Brain microvascular endothelial cell (primary cell): ENCODE measurements at regions not wholly inside any gene's neighbourhood (a gene's known extent, or its start where the extent isn't known, plus 50 kb on each side); places are given as distances from the start of the nearest gene placed in this dataset.
"Not testable (repeated sequence)": the region's sequence is repeated elsewhere in the genome, so short reads cannot be mapped to it uniquely, and the experiment has no call there.

Source experiments
- DNase-seq: peaks from one replicate; pipeline ENCODE4 v3.0.0-alpha.2; 2020
- H3K27ac ChIP-seq: fragments of 250-450 bp; sonication (Bioruptor Pico); 2 replicates; pipeline ENCODE4 v1.5.1; 2020; ENCODE audit warnings: mild to moderate bottlenecking, moderate library complexity
- H3K27me3 ChIP-seq: fragments of 250-450 bp; sonication (Bioruptor Pico); replicated peaks from 2 replicates; pipeline ENCODE4 v1.5.1; 2020; ENCODE audit warnings: mild to moderate bottlenecking
- H3K36me3 ChIP-seq: fragments of 250-450 bp; sonication (Bioruptor Pico); replicated peaks from 2 replicates; pipeline ENCODE4 v1.5.1; 2020; ENCODE audit warnings: mild to moderate bottlenecking
- H3K4me3 ChIP-seq: 2 replicates; pipeline ENCODE4 v1.5.1; 2011; ENCODE audit warnings: low read depth, mild to moderate bottlenecking, control low read depth, low read length, moderate library complexity
- in situ Hi-C: cut with HindIII; loops from 2 replicates; pipeline ENCODE4 v1.10.0; 2017; ENCODE audit warnings: low sequenced_read_pairs, low pct_ligation_motif_present
- TF ChIP-seq, protein P1 (sequence below): IDR thresholded peaks from 2 replicates; pipeline ENCODE4 v1.5.1; 2011; ENCODE audit warnings: low read depth, mild to moderate bottlenecking, moderate library complexity, low read length, control low read depth, inconsistent platforms; ENCODE audit errors: missing control alignments

DNA sequence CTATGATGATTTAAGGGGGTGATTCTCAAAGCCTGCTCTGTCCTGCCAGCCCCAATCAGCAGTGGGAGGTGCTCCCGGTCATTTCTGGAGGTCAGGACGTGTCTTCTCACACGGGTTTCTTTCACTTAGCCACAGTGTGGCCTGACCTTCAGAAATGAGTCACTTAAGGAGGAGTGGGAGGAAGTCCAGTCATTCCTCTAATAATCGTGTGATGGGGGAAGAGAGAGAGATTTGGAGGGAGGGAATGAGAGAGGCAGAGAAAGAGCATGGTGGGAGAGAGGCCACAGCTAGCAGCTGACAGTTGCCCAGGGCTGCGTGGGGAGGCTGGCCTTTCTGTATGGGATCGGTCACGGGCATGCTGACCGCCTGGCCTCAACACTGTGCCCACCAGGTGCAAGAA, 142.6 kb upstream of the ZNF469 start:
- in situ Hi-C loops, H3K36me3 ChIP-seq, H3K4me3 ChIP-seq, H3K27me3 ChIP-seq: not testable (repeated sequence)
- peak; percentile 93 for DNase-seq
- H3K27ac ChIP-seq = peak overlapping the region; percentile 99

DNA sequence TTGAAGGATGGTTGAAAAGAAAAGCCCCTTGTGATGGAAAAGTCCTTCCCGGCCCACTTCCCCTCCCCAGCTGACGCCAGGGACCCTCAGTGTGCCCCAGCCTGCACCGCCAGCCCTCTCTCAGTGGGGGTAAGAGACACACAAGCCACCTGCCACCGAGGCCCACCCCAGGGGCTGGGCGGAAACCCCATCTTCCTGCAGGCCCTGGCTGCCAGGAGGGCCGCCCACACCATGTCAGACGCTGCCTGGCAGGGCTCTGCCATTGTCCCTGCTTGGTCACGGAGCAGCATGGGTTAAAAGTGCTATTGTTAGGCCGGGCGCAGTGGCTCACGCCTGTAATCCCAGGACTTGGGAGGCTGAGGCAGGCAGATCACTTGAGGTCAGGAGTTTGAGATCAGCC, 142.0 kb upstream of the ZNF469 start:
- DNase-seq, in situ Hi-C loops, H3K36me3 ChIP-seq, H3K27me3 ChIP-seq, H3K4me3 ChIP-seq: not testable (repeated sequence)
- H3K27ac ChIP-seq = peak overlapping the region; percentile 99

DNA sequence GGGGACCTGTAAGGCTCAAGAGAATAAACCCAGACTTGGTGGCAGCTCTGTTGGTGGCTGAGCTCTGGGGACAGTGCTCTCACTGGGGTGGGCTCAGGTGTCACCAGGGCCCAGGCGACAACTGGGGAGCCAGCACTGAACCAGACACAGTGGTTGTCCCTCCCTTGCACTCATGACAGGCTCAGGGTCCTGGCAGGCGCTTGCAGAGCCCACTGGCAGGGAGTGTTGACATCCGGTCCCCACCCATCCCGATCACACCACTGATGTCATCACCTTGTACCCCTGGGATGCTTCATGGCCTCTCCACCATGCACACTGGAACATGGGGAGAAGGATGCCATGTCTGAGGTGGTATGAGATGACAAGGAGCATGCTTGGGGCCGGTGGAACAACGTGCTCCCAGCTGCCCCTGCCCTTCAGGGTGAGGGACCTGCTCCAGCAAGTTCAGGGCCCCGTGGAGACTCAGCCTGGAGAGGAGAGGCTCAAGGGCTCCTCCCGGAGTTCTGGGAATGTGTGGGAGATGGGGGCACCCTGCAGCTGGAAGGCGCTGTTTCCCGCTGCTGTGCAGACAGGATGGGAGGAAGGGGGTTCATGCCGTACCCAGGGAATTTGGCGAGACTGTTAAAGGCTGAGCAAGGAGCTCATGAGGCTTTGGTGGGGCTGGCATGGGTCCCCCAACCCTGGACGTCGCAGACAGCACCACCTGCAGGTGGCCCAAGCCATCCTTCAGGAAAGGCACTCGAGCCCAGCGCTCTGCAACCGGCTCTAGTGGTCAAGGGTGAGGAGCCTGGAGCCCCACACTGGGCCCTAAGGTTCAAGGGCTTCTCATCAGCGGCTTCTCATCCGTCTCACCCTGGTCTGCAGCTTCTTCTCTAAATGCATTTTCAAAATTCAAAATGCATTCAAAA, 141.1 kb upstream of the ZNF469 start:
- DNase-seq, in situ Hi-C loops, H3K4me3 ChIP-seq, H3K36me3 ChIP-seq, H3K27me3 ChIP-seq: not testable (repeated sequence)
- H3K27ac ChIP-seq = peak overlapping the region; percentile 99
- TF ChIP-seq, protein P1, sequence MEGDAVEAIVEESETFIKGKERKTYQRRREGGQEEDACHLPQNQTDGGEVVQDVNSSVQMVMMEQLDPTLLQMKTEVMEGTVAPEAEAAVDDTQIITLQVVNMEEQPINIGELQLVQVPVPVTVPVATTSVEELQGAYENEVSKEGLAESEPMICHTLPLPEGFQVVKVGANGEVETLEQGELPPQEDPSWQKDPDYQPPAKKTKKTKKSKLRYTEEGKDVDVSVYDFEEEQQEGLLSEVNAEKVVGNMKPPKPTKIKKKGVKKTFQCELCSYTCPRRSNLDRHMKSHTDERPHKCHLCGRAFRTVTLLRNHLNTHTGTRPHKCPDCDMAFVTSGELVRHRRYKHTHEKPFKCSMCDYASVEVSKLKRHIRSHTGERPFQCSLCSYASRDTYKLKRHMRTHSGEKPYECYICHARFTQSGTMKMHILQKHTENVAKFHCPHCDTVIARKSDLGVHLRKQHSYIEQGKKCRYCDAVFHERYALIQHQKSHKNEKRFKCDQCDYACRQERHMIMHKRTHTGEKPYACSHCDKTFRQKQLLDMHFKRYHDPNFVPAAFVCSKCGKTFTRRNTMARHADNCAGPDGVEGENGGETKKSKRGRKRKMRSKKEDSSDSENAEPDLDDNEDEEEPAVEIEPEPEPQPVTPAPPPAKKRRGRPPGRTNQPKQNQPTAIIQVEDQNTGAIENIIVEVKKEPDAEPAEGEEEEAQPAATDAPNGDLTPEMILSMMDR = peak; percentile 44

DNA sequence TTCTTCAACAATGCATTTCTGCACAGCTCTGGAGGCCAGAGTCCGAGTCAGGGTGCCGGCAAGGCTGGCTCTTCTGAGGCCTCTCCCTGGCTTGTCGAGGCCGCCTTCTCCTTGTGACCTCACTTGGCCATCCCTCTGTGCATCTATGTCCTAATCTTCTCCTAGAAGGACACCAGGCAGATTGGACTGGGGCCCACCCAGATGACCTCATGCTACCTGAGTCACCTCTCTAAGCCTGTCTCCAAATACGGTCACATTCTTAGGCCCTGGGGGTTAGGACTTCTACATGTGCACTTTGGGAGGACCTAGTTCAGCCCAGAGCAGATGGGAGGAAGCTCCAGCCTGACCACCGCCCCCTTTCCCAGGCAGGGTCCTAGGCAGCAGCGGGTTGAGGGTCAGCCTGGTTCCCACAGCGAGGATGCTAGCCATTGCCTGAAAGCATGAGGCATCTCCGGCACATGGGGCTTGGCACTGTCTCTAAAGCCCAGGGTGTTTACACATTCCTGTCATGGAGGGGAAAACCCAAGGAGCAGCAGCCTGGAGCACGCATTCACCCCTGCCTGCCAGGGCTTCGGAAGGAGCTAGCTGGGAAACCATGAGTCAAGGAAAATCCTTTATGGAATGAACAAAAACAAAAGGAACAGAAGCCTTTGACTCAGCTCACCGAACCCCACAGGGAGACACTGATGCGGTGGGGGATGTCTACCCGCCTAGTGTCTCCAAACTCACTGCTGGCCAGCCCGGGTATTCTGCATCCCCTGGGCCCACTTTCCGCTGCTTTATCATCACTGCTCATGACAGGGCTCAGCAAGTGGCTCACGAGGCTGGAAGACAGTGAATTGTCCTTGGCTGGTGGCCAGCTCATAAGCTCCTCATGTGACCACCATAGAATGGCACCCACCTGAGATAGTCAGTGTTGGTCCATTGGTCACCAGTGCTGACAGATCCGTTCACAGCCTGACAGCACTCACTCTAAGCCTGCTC, 140.2 kb upstream of the ZNF469 start:
- H3K27me3 ChIP-seq, H3K36me3 ChIP-seq, in situ Hi-C loops, H3K4me3 ChIP-seq: not testable (repeated sequence)
- DNase-seq = peak; percentile 98
- H3K27ac ChIP-seq = peak overlapping the region; percentile 99

DNA sequence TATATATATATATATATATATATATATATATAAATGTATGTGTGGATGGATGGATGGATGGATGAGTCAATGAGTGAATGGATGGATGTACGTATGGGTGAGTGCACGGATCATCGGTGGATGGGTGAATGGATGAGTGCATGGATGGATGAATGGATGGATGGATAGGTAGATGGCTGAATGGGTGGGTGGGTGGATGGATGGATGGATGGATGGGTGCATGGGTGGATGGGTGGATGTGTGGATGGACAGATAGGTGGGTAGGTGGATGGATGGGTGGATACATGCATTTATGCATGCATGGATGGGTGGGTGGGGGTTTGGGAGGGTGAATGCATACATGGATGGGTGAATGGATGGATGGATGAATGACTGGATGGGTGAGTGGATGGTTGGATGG, 138.8 kb upstream of the ZNF469 start:
- H3K36me3 ChIP-seq, in situ Hi-C loops, H3K27ac ChIP-seq, H3K4me3 ChIP-seq, DNase-seq, H3K27me3 ChIP-seq: not testable (repeated sequence)

DNA sequence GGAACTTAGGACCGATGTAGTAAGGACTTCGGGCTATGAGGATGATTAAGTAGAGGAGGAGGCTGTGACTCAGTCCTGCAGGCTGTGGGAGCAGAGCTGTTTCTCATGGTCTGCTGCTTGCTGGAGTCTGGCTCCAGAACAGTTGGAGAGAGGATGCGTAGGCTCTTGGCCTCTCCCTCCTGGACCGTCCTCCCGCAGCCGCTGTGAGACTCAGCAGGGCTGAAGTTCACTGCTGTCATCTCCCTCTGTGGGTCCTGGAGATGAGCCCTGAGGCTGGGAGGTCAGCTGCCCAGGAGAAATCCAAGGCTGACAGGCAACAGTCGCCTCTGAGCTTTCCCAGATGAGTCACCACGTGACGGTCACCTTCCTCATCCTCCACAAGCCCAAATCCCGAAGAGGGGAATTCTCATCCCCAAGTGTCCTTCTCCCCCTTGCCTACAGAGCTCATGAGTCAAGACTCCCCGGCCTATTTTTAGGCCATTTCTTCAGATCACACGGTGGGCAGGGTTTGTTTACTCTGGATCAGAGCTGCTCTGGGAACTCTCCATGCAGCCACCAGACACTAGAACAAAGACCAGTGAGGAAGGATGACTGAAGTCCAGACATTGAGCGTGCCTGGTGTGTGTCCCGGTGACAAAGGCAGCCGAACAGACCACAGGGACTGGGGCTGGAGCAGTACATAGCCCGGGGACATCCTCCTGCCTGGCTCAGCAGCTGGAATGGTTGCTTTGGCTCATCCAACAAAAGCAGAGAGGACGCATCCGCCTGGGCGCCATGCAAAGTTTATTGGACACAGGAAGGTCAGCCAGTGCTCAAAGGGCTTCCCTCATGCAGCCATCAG, 137.3 kb upstream of the ZNF469 start:
- H3K27me3 ChIP-seq, in situ Hi-C loops, H3K36me3 ChIP-seq: not testable (repeated sequence)
- peak overlapping the region; percentile 15 for H3K4me3 ChIP-seq
- peak; percentile 99 for DNase-seq
- peak overlapping the region; percentile 99 for H3K27ac ChIP-seq

DNA sequence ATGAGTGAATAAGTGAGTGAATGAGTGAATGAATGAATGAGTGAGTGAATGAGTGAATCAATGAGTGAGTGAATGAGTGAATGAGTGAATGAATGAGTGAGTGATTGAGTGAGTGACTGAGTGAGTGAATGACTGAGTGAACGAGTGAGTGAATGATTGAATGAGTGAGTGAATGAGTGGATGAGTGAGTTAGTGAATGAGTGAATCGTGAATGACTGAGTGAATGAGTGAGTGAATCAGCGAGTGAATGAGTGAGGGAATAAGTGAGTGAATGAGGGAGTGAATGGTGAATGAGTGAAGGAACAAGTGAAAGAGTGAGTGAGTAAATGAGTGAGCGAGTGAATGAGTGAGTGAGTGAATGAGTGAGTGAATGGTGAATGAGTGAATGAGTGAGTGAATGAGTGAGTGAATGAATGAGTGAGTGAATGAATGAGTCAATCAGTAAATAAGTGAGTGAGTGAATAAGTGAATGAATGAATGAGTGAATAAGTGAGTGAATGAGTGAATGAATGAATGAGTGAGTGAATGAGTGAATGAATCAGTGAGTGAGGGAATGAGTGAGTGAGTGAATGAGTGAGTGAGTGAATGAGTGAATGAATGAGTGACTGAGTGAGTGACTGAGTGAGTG, 135.7 kb upstream of the ZNF469 start:
- DNase-seq, H3K36me3 ChIP-seq, in situ Hi-C loops, H3K4me3 ChIP-seq, H3K27ac ChIP-seq, H3K27me3 ChIP-seq: not testable (repeated sequence)

DNA sequence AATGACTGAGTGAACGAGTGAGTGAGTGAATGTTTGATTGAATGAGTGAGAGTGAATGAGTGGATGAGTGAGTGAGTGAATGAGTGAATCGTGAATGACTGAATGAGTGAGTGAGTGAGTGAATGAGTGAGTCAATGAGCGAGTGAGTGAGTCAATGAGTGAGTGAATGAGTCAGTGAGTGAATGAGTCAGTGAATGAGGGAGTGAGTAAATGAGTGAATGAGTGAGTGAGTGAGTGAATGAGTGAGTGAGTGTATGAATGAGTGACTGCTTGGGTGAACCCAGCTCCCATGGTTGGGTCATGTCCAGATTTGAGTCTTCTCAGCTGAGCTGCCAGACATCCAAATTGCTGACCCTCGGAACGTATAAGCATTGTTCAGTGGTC, 135.2 kb upstream of the ZNF469 start:
- H3K27ac ChIP-seq, H3K4me3 ChIP-seq, H3K36me3 ChIP-seq, in situ Hi-C loops, H3K27me3 ChIP-seq, DNase-seq: not testable (repeated sequence)

DNA sequence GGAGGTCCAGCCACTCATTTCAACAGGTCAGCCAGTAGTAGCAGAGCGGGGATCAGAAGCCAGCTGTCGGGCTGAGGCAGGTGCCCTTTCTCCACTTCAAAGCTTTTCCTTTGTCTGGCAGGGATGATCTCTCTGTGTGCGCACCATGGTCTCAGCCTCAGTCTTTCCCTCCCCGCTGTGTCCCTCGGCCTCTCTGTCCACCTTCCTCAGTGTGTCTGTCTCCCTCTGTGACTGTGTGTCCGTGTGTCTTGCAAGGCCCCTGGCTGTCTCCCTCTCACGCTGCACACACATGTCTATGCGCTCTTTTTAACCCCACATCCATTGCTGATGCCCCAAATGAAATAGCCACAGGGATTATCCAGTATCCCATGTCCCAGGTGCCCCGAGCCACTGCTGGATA, 134.0 kb upstream of the ZNF469 start:
- in situ Hi-C loops, H3K27ac ChIP-seq, H3K27me3 ChIP-seq, H3K36me3 ChIP-seq, H3K4me3 ChIP-seq, DNase-seq: not testable (repeated sequence)

DNA sequence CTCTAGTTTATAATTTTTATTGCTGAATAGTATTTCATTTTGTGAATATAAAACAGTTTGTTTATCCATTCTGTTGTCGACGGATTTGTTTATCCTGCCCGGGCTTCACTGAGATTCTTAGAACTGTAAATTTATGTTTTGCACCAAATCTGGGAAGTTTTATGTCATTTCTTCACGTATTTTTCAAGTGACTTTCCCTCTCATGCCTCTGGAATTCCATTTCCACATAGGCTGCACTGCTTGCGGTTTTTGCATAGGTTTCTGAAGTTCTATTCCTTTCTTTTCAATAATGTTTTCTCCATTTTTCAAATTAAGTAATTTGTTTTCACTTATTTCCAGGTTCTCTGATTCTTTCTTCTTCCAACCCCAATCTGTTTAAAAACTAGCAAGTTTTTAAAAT, 132.4 kb upstream of the ZNF469 start:
- DNase-seq, H3K36me3 ChIP-seq, in situ Hi-C loops, H3K27me3 ChIP-seq, H3K4me3 ChIP-seq, H3K27ac ChIP-seq: not testable (repeated sequence)

DNA sequence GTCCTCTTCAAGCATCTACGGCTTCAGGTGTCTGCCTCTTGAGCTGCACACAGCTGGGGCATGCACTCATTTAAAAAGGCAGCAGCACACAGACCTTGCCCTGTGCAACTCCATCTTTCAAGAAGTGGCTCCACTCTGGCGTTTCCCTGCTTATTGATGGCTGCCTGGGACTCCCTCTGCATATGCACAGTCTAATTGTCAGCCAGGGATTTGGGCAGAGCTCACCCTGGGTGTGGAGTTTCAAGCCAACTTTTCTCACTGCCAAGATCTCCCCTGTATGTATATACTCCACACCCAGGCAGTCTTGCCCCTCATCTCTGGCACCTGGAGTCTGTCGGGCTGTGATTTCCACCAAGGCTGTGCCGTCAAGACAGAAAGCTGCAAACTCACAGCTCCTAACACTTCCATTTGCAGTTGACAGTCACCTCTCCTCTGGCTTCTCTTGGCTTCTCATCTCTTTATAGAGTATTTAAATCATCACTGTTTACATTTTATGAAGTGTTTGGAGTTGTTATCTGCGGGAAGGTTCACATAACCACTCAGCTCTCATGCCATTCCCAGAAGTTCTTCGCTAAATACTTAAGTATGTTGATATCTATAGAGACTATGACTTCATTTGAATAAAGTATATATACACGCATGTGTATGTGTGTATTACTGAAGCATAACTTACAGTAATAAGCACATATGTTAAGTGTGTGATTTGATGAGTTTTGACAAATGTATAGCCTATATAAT, 130.5 kb upstream of the ZNF469 start:
- H3K4me3 ChIP-seq, in situ Hi-C loops, H3K27me3 ChIP-seq, DNase-seq, H3K36me3 ChIP-seq, H3K27ac ChIP-seq: not testable (repeated sequence)

DNA sequence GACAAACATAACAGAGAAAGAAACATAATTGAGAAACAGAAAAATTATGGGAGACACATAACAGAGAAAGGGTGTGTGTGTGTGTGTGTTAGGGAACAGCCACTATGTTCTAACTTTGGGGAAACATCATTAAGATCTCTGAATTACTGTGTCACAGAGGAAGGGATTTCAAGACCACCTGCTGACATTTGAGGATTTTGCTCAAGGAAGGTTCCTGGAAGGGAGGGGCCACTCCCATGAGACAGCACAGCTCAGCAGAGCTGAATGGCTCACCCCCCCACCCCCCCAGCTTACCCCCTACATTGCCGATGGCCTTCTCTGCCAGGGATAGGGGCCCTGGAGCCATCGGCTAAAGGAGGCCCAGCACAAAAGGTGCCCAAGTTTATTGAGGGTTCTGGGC, 124.6 kb upstream of the ZNF469 start:
- H3K36me3 ChIP-seq, in situ Hi-C loops, H3K4me3 ChIP-seq, DNase-seq, H3K27ac ChIP-seq, H3K27me3 ChIP-seq: not testable (repeated sequence)
